ENCODE measurements at regions not wholly inside any gene's neighbourhood (a gene's known extent, or its start where the extent isn't known, plus 50 kb on each side); places are given as distances from the start of the nearest gene placed in this dataset.
A peak's percentile ranks its signal among the peaks of the same experiment; 100 is the strongest.

- TF ChIP-seq CHD7 (IDR thresholded peaks at IDR 0.05; ENCODE audit: insufficient replicate concordance, low read length) (no peak), RAD21 (IDR thresholded peaks at IDR 0.05 in 1 of 2, conservative IDR thresholded peaks at IDR 0.05 in 1 of 2; ENCODE audit: low read depth in 2 of 2, low read length in 2 of 2) (peak; percentile 85 to 86), KDM5A (IDR thresholded peaks at IDR 0.05; ENCODE audit: low read length) (no peak), CTCF (IDR thresholded peaks at IDR 0.05; ENCODE audit: control extremely low read depth in 1 of 3, insufficient read depth in 1 of 3, low read depth in 1 of 3, low read length in 3 of 3) (peak in 2 of 3 experiments; percentile 60 to 72; a peak in 3 of 4 replicates)
These were observed 332.7 kb upstream of the POU3F3 start (continued) for GRCh38 chr2:104521247-104521646.

Data from H1 (cell line).